HEK293T (cell line): ENCODE measurements at regions not wholly inside any gene's neighbourhood (a gene's known extent, or its start where the extent isn't known, plus 50 kb on each side); places are given as distances from the start of the nearest gene placed in this dataset.

Source experiments
- FOXM1 ChIP-seq: fragments of 450-650 bp; IDR thresholded peaks from 2 replicates; pipeline ENCODE4 v1.6.1; 2017; ENCODE audit warnings: mild to moderate bottlenecking, borderline replicate concordance
- SUZ12 ChIP-seq: fragments of 450-650 bp; IDR thresholded peaks from 2 replicates; pipeline ENCODE4 v1.6.1; 2016; ENCODE audit warnings: mild to moderate bottlenecking

GRCh38 chr15:58360421-58361090 lies 71.2 kb upstream of the LIPC start:
- TF ChIP-seq FOXM1 = no peak
- TF ChIP-seq SUZ12 = no peak
